ENCODE measurements at regions not wholly inside any gene's neighbourhood (a gene's known extent, or its start where the extent isn't known, plus 50 kb on each side); places are given as distances from the start of the nearest gene placed in this dataset.

GRCh38 chr20:56143759-56144158, 104.8 kb upstream of the MC3R start:
- H3K4me3 ChIP-seq: no peak overlapping the region
- H3K36me3 ChIP-seq (replicated peaks; ENCODE audit: insufficient read depth, low read depth): no peaks in the 10 kb centered on the region
- H3K9me3 ChIP-seq (ENCODE audit: low read depth): no peaks in the 10 kb centered on the region
- H3K27me3 ChIP-seq: no peaks in the 10 kb centered on the region
- no peaks in the 10 kb centered on the region for H3K4me1 ChIP-seq (ENCODE audit: insufficient read depth)
- 73% methylated on average over 4 of the region's 4 CpGs for WGBS (ENCODE audit: low lambda C conversion rate, missing lambda C conversion rate)
- H3K27ac ChIP-seq: no peak overlapping the region
- no peak for DNase-seq (ENCODE audit: low spot score)
- no peak overlapping the region for H2AFZ ChIP-seq
- TF ChIP-seq EZH2 (IDR thresholded peaks at IDR 0.05; ENCODE audit: borderline replicate concordance) (no peak), EZH2phosphoT487 (IDR thresholded peaks at IDR 0.05; ENCODE audit: low read depth, severe bottlenecking, unreplicated experiment) (no peak), CTCF (IDR thresholded peaks at IDR 0.05; ENCODE audit: poor library complexity) (no peak)
- no peak overlapping the region for H3K4me2 ChIP-seq
- H3K79me2 ChIP-seq: no peaks in the 10 kb centered on the region
- no peaks in the 10 kb centered on the region for H3K9me2 ChIP-seq (replicated peaks; ENCODE audit: insufficient read depth)
- H4K20me1 ChIP-seq (ENCODE audit: insufficient read depth, poor library complexity, severe bottlenecking): no peaks in the 10 kb centered on the region

GRCh38 chr20:56151834-56152233, 96.7 kb upstream of the MC3R start:
- WGBS (ENCODE audit: low lambda C conversion rate, missing lambda C conversion rate): 60% methylated on average over 3 of the region's 3 CpGs

GRCh38 chr20:56153926-56154325, 94.6 kb upstream of the MC3R start:
- no peaks in the 10 kb centered on the region for H3K27me3 ChIP-seq
- no peaks in the 10 kb centered on the region for H3K9me3 ChIP-seq (ENCODE audit: low read depth)
- no peak for TF ChIP-seq EZH2 (IDR thresholded peaks at IDR 0.05; ENCODE audit: borderline replicate concordance)
- no peak for TF ChIP-seq CTCF (IDR thresholded peaks at IDR 0.05; ENCODE audit: poor library complexity)
- TF ChIP-seq EZH2phosphoT487 (IDR thresholded peaks at IDR 0.05; ENCODE audit: low read depth, severe bottlenecking, unreplicated experiment): no peak
- no peak overlapping the region for H3K4me2 ChIP-seq
- H3K36me3 ChIP-seq (replicated peaks; ENCODE audit: insufficient read depth, low read depth): no peaks in the 10 kb centered on the region
- no peaks in the 10 kb centered on the region for H3K9me2 ChIP-seq (replicated peaks; ENCODE audit: insufficient read depth)
- no peak for DNase-seq (ENCODE audit: low spot score)
- H3K27ac ChIP-seq: no peak overlapping the region
- no peak overlapping the region for H3K4me3 ChIP-seq
- H4K20me1 ChIP-seq (ENCODE audit: insufficient read depth, poor library complexity, severe bottlenecking): no peaks in the 10 kb centered on the region
- H3K4me1 ChIP-seq (ENCODE audit: insufficient read depth): no peaks in the 10 kb centered on the region
- 79% methylated on average over 5 of the region's 5 CpGs for WGBS (ENCODE audit: low lambda C conversion rate, missing lambda C conversion rate)
- H2AFZ ChIP-seq: no peak overlapping the region
- no peaks in the 10 kb centered on the region for H3K79me2 ChIP-seq

More at GRCh38 chr20:56151834-56152233, 96.7 kb upstream of the MC3R start:
- Histone ChIP-seq H3K4me1 (ENCODE audit: insufficient read depth) (no peaks in the 10 kb centered on the region), H3K9me2 (replicated peaks; ENCODE audit: insufficient read depth) (no peaks in the 10 kb centered on the region), H3K9me3 (ENCODE audit: low read depth) (no peaks in the 10 kb centered on the region), H3K4me3 (no peak overlapping the region), H2AFZ (no peak overlapping the region), H3K79me2 (no peaks in the 10 kb centered on the region), H4K20me1 (ENCODE audit: insufficient read depth, poor library complexity, severe bottlenecking) (no peaks in the 10 kb centered on the region), H3K36me3 (replicated peaks; ENCODE audit: insufficient read depth, low read depth) (no peaks in the 10 kb centered on the region), H3K4me2 (no peak overlapping the region), H3K27me3 (no peaks in the 10 kb centered on the region), H3K27ac (no peak overlapping the region)
- DNase-seq (ENCODE audit: low spot score): no peak
- no peak for TF ChIP-seq EZH2phosphoT487 (IDR thresholded peaks at IDR 0.05; ENCODE audit: low read depth, severe bottlenecking, unreplicated experiment)
- no peak for TF ChIP-seq CTCF (IDR thresholded peaks at IDR 0.05; ENCODE audit: poor library complexity)

GRCh38 chr20:56155625-56156024, 92.9 kb upstream of the MC3R start:
- Histone ChIP-seq H3K9me2 (replicated peaks; ENCODE audit: insufficient read depth) (no peaks in the 10 kb centered on the region), H3K4me1 (ENCODE audit: insufficient read depth) (no peaks in the 10 kb centered on the region), H3K79me2 (no peaks in the 10 kb centered on the region), H3K27ac (no peak overlapping the region), H3K4me3 (no peak overlapping the region), H3K27me3 (no peaks in the 10 kb centered on the region), H2AFZ (no peak overlapping the region), H4K20me1 (ENCODE audit: insufficient read depth, poor library complexity, severe bottlenecking) (no peaks in the 10 kb centered on the region), H3K36me3 (replicated peaks; ENCODE audit: insufficient read depth, low read depth) (no peaks in the 10 kb centered on the region), H3K9me3 (ENCODE audit: low read depth) (no peaks in the 10 kb centered on the region), H3K4me2 (no peak overlapping the region)
- WGBS (ENCODE audit: low lambda C conversion rate, missing lambda C conversion rate): 65% methylated on average over 4 of the region's 5 CpGs
- DNase-seq (ENCODE audit: low spot score): no peak
- TF ChIP-seq EZH2phosphoT487 (IDR thresholded peaks at IDR 0.05; ENCODE audit: low read depth, severe bottlenecking, unreplicated experiment) (no peak), CTCF (IDR thresholded peaks at IDR 0.05; ENCODE audit: poor library complexity) (no peak), EZH2 (IDR thresholded peaks at IDR 0.05; ENCODE audit: borderline replicate concordance) (no peak)

Data from hepatocyte (in vitro differentiated cells).